ENCODE measurements at regions not wholly inside any gene's neighbourhood (a gene's known extent, or its start where the extent isn't known, plus 50 kb on each side); places are given as distances from the start of the nearest gene placed in this dataset.

GRCh38 chr9:119986205-119986604 lies 593.8 kb downstream of the CDK5RAP2 start:
- no peak for DNase-seq

GRCh38 chr9:119974026-119974425 lies 604.8 kb upstream of the BRINP1 start:
- no peak for DNase-seq

- DNase-seq: peak; percentile 80
These were observed 599.8 kb upstream of the BRINP1 start for GRCh38 chr9:119968836-119969707.

- DNase-seq: no peak
These were observed 598.8 kb upstream of the BRINP1 start for GRCh38 chr9:119967867-119968535.

- DNase-seq: peak; percentile 48
These were observed 594.6 kb upstream of the BRINP1 start for GRCh38 chr9:119963798-119964372.

GRCh38 chr9:119963258-119963797 lies 594.1 kb upstream of the BRINP1 start:
- DNase-seq: no peak

- peak; percentile 50 for DNase-seq
These were observed 592.7 kb upstream of the BRINP1 start for GRCh38 chr9:119961774-119962424.

GRCh38 chr9:119959846-119960545 lies 590.8 kb upstream of the BRINP1 start:
- no peak for DNase-seq

GRCh38 chr9:119956111-119956510 lies 586.9 kb upstream of the BRINP1 start:
- no peak for DNase-seq

GRCh38 chr9:119955276-119955675 lies 586.0 kb upstream of the BRINP1 start:
- DNase-seq: no peak

GRCh38 chr9:119951591-119951990 lies 582.4 kb upstream of the BRINP1 start:
- no peak for DNase-seq

- DNase-seq: no peak
These were observed 581.9 kb upstream of the BRINP1 start for GRCh38 chr9:119951090-119951489.

GRCh38 chr9:119945686-119946085 lies 576.5 kb upstream of the BRINP1 start:
- DNase-seq: no peak

GRCh38 chr9:119941091-119941490 lies 571.9 kb upstream of the BRINP1 start:
- DNase-seq: no peak

GRCh38 chr9:119938871-119939270 lies 569.6 kb upstream of the BRINP1 start:
- no peak for DNase-seq

GRCh38 chr9:119934497-119934896 lies 565.3 kb upstream of the BRINP1 start:
- no peak for DNase-seq

GRCh38 chr9:119933191-119933590 lies 564.0 kb upstream of the BRINP1 start:
- DNase-seq: no peak

GRCh38 chr9:119924736-119925135 lies 555.5 kb upstream of the BRINP1 start:
- no peak for DNase-seq

GRCh38 chr9:119917175-119917574 lies 547.9 kb upstream of the BRINP1 start:
- DNase-seq: no peak

GRCh38 chr9:119907056-119907455 lies 537.8 kb upstream of the BRINP1 start:
- DNase-seq: no peak

- DNase-seq: no peak
These were observed 536.5 kb upstream of the BRINP1 start for GRCh38 chr9:119905724-119906123.

- no peak for DNase-seq
These were observed 534.6 kb upstream of the BRINP1 start for GRCh38 chr9:119903851-119904250.

All from right forelimb (tissue), 1 donor.